GM19467 (cell line): ENCODE measurements at regions not wholly inside any gene's neighbourhood (a gene's known extent, or its start where the extent isn't known, plus 50 kb on each side); places are given as distances from the start of the nearest gene placed in this dataset.
"Not testable (repeated sequence)": the region's sequence is repeated elsewhere in the genome, so short reads cannot be mapped to it uniquely, and the experiment has no call there.

Experiments used
- ATAC-seq: cut with Tn5 transposase; IDR thresholded peaks from one replicate; pipeline ENCODE4 v1.9.1; 2021; ENCODE audit warnings: mild to moderate bottlenecking, moderate library complexity; ENCODE audit not compliant: unreplicated experiment

DNA sequence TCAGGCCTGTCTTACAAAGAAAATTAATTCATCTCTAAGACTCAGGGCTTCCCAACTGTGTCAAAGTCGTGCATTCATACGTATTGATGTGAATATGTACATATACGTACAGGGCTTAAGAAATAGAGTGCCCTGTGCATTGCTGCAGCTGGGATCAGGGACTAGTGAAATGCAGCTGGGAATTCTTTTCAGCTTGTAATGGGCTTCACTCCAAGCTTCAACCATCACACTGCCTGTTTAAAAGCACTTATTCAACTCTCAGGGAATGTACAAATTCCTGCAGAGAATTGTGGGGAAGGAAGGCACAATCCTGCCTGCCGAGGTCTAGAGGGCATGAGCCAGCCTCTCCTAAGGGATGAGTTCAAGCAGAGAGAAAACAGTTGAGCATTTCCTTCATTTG is 59.6 kb upstream of the MAN2A1 start:
- ATAC-seq, result no peak

DNA sequence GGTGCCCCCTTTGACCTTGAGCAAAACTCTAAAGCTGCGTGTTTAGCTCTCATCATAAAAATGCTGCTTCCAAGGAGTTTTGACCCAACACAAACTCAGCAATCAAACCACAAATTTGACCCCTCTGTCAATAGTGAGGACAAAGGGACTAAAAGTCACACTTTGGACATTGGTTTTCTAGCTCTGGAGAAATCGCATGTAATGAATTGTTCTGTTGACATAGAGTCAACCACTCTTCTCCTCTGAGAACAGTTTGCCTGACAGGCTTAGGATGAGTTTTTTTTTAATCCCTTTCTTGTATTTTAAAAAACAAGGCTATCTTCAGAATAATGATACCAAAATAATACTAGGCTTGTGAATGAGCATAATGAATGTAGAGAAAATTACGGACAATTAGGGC is 61.1 kb upstream of the MAN2A1 start:
- ATAC-seq, result no peak

DNA sequence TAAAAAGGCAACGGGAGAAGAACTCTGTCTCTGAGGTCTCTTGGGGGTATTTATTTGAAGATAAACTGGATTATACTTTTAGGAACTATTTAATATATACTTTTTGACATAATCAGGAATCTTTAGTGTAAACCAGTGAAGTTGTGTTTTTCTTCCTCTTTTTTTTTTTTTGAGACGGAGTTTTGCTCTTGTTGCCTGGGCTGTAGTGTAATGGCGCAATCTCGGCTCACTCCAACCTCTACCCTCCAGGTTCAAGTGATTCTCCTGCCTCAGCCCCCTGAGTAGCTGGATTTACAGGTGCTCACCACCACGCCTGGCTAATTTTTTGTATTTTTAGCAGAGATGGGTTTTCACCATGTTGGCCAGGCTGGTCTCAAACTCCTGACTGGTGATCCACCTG is 68.5 kb upstream of the MAN2A1 start:
- ATAC-seq, result not testable (repeated sequence)

DNA sequence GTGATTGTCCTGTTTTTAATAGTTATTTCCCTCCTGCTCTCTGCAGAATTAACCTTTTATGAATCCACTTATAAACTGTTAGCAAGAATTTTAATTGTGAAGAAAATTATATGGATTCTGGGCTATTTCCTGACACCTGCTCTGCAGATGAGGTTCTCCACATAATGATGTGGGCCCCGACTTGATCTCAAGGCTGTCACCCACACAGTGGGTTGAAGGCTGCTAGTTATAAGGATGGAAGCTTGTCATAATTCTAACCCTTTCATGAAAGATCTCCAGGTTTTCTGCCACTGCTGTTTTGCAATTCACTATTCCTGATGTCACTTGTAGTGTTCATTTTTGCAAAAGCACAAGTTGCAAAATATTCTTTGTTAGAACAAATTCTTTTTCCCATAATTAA is 69.1 kb upstream of the MAN2A1 start:
- ATAC-seq, result no peak

DNA sequence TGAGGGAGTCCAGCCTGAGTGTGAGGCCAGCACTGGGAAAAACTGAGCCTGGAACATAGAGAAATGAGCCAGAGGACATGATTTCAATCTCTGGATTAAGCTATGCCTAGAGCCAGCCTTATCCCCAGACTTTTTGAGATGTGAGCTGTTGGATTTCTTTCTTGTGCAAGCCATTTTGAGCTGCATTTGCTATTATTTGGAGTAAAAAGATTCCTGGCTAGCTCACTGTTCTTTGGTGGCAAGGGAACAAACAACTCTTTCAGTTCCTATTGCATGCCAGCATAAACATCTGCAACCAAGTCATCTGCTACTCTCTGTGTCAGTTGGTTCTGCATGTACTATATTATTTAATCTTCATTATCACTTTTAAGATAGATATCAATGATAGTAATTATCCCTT is 70.1 kb upstream of the MAN2A1 start:
- ATAC-seq, result no peak

DNA sequence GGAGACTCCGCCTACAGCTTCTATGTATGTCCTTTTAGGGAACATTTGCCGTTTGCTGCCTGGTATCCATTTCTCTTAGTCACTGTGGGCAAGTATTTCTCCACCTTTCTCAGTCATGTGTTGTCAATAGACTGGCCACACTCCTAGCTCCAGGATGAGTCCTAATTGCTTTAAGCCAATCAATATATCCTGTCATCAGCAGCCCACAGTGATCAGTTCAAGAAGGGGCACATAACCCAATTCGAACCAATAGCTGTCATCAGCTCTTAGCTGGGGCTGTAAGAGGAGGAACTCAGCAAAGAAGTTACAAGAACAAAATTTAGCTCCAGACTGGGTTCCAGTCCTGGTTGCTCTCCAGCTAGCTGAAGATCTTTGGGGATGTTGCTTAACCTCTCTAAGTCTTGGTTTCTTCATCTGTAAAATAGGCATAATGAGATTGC is 70.7 kb upstream of the MAN2A1 start:
- ATAC-seq, result no peak

DNA sequence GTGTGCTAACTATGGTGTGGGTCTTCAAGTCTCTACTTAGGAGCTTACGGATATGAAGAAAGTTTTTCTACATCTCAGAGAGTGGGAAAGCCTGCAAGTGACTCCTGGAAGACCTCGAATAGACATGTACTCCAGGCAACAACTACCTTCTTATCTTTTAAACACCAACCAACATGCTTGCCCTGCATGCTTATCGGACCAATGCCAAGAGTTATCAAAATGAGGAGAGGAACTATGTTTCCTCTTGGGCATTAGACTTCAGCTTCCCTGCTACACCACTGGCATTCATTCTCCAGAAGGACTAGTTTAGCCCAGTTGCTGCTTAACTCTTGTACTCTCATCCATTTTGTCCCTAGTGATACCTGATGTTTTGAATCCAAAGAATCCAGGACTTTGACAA is 74.7 kb upstream of the MAN2A1 start:
- ATAC-seq, result no peak

DNA sequence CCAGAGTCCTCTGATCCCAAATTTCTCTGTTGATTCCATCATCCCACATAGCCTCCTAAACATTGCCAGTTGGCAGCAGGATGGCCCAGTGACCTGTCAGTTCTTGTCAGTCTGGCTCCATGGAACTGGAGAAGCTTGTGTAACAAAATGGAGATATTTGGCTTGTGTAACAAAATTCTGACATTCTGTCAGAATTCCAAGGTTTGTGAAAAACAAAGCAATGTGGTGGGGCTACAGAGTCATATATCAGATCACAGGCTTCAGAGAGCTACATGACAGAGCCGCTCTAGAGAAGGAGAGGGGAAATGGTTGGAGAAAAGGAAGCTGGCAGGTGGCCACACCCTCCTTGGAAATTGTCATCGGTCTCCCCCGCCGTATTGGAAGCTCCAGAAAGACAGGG is 75.4 kb upstream of the MAN2A1 start:
- no peak for ATAC-seq

DNA sequence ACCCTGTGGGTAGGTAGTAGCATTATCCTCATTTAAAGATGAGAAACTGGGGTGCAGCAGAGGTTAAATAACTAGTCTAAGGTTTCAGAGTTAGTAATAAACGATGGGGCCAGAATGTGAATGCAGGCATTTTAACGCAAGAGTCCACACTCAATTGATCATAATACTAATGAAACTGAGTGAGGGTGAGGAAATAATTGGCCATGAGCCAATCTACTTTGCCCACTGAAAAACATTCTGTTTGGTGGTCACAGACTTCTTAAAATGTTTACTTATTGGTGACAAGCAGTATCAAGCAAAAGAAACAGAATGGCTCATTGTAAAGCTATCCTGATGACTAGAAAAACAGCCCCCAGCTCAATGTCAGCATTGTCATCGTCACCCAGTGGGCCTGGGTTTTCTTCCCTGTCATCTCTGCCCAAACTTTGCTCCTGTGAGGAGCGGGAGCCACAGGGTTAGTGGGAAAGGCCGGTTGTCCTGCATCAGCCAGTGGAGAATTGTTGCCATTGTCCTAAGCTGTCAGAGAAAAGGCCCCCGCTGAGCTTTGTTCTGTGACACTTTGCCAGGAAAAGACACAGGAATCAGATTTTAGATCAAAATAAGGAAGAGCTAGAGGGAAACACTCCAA is 77.3 kb upstream of the MAN2A1 start:
- ATAC-seq, result no peak

DNA sequence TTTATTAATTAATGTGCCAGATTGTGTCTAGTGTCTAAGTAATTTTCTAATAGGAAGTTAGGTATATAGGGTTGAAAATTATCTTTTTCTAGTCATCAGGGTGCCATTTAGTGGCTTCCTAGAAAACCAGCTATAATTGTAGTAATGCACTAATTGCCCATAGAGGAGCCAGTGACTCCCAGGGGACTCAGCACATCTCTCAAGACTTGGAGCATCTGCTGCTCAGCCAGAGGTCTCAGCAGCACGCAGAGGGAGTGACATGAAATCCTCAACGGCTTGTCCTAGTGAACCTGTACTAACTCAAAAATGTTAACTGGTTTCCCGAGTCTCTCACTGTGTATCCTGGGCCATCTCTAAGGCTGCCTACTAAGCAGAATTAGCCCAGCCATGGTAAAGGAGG is 78.2 kb upstream of the MAN2A1 start:
- no peak for ATAC-seq

DNA sequence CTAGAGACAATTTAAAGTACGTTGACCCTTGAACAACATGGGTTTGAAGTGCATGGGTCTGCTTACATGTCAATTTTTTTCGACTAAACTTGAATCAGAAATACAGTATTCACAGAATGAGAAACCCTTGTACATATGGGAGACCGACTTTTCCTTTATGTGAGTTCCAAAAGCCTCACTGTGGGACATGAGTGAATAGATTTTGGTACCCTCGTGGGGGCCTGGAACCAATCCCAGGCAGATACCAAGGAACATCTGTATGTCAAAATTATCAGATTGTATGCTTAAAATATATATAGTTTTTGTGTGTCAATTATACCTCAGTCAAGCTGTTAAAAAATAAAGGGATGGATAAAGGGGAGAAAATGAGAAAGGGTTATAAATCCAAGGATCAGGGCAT is 78.7 kb upstream of the MAN2A1 start:
- ATAC-seq, result no peak

DNA sequence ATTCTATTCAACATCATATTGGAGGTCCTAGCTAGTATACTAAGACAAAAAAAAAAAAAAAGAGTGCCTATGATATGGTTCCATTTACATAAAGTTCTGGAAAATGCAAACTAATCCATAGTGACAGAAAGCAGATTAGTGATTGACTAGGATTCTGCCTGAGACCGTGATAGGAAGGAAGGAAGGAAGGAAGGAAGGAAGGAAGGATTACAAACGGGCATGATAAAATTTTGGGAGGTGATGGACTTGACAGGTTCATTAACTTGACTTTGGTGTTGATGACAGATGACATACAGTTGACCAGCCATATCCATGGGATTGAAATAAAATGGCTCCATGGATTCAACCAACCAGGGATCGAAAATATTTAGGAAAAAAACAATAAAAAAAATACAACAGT is 79.1 kb upstream of the MAN2A1 start:
- no peak for ATAC-seq

DNA sequence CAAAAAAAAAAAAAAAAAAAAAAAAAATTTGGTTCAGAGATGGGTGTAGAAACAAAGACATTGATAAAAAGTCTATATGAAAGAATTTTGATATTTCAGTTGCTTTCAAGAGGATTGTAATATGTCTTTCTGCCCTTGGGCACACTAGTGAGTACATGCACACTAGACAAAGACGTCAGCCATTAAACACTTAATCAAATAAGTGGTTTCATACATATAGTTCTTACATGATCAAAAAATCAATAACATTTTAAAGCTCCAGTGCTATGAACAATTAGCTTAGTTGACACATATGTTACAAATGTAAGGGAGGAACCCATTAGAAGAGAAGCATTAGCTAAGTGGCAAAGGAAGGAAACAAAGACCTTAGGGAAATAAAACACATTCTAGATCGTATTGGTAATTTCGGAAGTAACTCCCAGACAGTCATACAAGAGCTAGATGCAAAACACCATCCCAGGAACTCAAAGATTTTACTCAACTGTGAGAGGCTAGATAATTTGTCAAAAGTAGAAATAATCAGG is 84.5 kb upstream of the MAN2A1 start:
- ATAC-seq, result no peak

DNA sequence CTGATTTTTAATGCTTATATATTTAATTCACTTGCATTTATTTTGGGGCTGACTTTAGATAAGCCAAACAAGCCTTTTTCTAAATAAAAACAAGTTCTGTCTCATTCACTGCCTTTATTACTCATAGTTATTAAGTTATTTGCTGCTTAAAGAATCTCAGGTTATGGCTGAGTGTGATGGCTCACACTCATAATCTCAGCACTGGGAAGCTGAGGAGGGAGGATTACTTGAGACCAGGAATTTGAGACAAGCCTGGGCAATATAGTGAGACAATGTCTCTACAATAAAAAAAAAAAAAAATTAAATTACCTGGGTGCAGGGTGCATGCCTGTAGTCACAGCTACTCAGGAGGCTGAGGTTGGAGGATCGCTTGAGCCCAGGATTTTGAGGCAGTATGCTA is 85.0 kb upstream of the MAN2A1 start:
- ATAC-seq, result no peak

DNA sequence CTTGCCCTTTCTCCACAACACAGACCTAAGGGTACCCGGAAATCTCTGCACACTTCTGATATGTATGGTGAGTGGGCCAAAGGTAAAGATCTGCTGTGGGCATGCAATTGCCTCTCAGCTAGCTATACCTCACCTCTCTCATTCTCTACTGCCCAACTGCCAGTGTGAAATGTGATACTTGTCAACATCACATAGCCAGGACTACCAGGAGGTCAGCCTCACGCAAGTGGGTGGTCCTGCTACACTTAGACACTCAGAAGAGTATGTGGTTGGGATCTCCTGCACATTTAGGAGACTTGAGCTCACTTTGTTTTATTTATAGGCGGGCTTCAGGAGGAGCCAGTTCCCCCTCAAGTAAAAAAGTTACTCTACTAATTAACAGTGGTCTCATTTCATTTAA is 88.0 kb upstream of the MAN2A1 start:
- ATAC-seq, result no peak

DNA sequence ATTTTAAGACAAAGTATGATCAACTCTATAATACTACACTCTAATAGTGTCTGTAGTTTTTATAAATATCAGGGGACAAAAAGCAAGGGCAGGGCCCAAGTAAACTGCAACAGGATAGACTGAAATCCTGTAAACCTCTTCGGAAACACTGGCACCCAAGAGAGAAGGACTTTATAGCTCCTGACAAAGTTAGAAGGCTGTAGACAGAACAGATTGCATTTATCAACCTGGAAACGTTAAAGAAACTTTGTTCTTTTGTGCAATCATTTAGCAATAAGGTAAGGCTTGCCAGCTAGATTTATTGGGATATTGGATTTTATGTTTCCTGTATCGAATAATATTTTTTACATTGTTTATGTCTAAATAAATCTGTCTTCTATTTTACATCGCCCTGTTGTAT is 91.8 kb upstream of the MAN2A1 start:
- ATAC-seq, result no peak

DNA sequence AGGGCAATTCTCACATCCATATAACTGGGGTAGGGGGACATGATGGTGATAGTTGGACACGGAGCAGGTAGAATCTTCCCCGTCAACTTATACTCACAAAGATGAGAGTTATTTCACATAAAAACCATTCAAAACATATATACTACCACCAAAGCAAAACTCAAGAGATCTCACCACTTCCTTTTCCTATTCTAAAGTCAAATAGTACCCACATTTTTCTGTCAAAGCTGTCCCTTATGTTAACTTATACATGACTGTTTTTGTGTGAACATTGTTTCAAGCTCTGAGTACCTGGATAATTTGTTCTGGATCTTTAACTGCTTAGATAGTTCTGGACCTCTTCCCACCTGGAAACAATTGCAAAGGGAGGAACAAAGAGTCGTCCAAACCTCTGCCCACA is 95.5 kb upstream of the MAN2A1 start:
- ATAC-seq, result no peak

DNA sequence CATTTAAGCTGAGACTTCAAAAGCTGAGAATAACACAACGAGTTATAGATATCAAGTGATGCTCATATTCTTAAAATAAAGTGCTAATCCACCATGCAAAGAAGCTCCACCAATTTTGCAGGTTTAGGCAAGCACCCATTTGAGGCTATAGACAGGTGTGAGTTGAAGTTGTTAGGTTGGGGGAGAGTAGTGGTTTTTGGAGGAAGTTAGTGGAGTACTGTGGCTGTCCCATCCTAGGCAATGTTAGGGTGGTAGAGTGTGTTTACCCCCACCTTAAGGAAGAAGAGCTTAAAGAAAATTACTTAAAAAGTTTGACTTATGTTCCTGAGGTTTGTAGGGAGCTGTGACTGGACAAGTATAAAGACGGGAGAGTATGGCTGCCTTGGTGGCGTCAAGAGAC is 98.9 kb upstream of the MAN2A1 start:
- no peak for ATAC-seq

DNA sequence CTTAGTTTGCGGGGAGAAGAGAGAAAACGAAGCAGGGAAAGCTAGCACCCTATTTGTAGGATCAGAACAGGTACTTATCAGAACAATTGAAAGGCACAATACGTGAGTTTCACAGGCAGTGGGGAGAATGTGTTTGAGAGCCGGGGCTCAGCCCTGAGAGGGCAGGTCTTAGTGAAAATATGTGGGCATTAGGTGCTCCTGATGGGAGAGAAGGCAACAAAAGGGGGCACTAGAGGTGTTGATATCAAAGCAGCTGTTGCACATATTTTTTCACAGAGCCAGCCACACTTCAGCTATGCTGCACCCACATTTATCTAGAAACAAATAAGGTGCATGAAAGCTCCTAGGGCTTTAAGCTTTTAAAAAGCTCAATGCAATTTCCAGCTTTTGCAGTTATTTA is 99.7 kb upstream of the MAN2A1 start:
- ATAC-seq, result no peak

DNA sequence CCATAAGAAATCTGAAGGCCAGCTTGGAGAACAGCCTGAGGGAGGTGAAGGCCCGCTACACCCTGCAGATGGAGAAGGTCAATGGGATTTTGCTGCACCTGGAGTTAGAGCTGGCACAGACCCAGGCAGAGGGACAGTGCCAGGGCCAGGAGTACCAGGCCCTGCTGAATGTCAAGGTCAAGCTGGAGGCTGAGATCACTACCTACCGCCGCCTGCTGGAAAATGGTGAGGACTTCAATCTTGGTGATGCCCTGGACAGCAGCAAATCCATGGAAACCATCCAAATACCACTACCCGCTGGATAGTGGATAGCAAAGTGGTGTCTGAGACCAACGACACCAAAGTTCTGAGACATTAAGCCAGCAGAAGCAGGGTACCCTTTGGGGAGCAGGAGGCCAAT is 100.5 kb upstream of the MAN2A1 start:
- ATAC-seq, result no peak

DNA sequence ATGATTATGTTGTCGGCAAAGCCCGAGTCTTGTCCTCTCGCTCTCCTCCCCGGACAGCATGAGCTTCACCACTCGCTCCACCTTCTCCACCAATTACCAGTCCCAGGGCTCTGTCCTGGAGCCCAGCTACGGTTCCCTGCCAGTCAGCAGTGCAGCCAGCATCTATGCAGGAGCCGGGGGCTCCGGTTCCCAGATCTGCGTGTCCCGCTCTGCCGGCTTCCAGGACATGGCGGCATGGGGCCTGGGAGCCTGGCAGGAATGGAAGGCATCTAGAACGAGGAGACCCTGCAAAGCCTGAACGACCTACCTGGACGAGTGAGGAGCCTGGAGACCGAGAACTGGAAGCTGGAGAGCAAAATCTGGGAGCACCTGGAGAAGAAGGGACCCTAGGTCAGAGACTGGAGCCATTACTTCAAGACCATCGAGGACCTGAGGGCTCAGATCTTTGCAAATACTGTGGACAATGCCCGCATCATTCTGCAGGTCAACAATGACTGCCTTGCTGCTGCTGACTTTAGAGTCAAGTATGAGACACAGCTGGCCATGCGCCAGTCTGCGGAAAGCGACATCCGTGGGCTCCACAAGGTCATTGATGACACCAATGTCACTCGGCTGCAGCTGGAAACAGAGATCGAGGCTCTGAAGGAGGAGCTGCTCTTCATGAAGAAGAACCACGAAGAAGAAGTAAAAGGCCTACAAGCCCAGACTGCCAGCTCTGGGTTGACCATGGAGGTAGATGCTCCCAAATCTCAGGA is 101.3 kb upstream of the MAN2A1 start:
- ATAC-seq, result no peak

DNA sequence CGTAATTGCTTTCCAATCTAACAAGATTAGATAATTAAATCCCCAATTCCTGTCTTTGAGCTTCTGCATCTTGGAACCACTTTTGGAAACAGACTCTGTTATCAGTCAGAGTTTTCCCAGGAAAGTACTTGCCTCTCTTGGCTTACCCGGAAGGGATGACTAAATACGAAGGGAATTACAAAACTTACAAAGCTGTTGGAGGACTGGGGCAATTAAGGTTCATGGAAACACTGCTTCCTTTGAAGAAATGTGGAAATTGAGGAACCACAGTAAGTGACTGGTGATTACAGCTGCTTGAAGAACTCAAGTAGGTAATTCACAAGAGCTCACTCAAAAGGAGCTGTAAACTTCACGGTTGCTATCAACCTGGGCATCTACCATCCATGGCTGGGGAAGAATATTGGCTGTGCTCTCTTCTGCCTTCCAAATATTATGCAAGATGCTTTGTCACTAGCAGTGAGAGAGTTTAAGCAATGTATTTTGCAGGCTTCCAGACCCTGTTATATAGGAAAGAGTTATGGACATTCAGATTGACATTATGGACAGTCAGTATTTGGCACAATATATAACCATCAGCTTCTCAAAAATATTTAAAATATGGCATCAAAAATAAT is 104.6 kb upstream of the MAN2A1 start:
- ATAC-seq, result no peak
